IPS-NIHi11 (cell line): ENCODE measurements at regions not wholly inside any gene's neighbourhood (a gene's known extent, or its start where the extent isn't known, plus 50 kb on each side); places are given as distances from the start of the nearest gene placed in this dataset.
"Not testable (repeated sequence)": the region's sequence is repeated elsewhere in the genome, so short reads cannot be mapped to it uniquely, and the experiment has no call there.

Experiments
- DNase-seq: peaks from one replicate; pipeline ENCODE4 v3.0.0; 2012; ENCODE audit warnings: mixed read lengths, low spot score

DNA sequence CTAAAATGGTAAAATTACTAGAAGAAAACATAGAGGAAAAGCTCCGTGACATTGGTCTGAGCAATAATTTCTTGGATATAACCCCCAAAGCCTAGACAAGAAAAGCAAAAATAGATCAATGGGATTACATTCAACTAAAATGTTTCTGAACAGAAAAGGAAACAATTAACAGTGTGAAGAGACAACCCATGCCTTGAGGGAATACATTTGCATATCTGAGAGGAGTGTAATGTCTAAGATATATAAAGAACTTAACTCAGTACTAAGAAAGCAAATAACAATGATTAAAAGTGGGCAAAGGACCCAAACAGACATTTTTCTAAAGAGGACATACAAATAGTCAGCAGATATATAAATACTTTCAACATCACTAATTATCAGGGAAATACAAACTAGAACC, 206.2 kb downstream of the VAPA start:
- no peak for DNase-seq

DNA sequence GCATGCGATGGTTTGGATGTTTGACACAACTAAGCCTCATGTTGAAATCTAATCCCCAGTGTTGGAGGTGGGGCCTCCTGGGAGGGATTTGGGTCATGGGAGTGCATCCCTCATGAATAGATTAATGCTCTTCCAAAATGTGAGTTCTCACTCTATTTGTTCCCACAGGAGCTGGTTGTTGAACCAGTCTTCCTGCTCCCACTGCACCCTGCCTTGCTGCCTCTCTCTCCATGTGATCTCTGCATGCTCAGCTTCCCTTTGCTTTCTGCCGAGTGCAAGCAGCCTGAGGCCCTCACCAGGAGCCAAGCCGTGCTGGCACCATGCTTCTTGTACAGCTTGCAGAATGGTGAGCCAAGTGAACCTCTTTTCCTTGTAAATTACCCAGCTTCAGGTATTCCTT, 206.8 kb downstream of the VAPA start:
- no peak for DNase-seq

DNA sequence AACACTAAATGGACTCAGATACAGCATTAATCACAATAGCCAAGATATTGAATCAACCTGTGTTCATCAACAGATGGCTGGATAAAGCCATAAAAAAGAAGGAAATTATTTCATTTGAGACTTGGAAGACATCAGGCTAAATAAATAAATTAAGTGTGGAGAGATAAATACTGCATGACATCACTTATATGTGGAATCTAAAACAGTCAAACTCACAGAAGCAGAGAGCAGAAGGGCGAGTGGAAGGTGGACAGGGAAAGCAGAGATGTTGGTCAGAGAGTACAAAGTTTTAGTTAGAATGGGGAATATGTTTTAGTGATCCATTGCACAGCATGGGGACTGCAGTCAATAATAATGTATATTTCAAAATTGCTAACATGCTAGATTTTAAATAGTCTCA, 207.2 kb downstream of the VAPA start:
- DNase-seq, result no peak

DNA sequence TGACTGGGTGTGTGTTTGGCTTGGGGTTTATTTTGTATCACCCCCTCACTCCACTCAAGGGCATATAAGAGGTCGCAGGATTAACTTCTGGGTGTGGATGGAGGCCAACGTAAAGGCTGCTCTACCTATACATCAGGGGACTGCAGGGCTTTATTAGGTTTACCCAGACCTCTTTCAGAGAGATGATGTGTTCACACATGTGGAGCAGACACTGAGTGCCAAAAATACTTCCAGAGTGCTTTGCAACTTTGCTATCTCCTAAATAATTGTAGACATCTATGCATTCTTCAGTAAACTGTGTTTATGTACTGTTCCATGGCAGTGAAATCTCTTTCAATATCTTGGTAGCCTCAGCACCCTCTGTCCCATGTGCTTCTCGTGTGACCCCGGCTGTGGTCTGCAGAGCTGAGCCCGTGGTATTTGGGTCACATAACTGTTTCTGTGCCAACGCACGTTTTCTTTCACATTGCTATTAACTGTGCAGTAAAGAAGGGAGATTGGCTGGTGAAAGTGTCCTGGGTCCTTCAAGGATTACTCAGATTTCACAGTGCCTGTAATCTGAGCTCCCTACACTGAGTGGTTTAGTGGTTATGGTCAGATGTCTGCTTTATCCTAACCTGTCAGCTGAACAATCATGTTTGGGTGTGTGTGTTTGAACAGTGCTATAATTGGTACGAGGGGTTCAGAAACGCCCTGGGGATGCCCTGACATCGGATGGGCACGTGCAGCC, 208.1 kb downstream of the VAPA start:
- DNase-seq, result peak; percentile 40

DNA sequence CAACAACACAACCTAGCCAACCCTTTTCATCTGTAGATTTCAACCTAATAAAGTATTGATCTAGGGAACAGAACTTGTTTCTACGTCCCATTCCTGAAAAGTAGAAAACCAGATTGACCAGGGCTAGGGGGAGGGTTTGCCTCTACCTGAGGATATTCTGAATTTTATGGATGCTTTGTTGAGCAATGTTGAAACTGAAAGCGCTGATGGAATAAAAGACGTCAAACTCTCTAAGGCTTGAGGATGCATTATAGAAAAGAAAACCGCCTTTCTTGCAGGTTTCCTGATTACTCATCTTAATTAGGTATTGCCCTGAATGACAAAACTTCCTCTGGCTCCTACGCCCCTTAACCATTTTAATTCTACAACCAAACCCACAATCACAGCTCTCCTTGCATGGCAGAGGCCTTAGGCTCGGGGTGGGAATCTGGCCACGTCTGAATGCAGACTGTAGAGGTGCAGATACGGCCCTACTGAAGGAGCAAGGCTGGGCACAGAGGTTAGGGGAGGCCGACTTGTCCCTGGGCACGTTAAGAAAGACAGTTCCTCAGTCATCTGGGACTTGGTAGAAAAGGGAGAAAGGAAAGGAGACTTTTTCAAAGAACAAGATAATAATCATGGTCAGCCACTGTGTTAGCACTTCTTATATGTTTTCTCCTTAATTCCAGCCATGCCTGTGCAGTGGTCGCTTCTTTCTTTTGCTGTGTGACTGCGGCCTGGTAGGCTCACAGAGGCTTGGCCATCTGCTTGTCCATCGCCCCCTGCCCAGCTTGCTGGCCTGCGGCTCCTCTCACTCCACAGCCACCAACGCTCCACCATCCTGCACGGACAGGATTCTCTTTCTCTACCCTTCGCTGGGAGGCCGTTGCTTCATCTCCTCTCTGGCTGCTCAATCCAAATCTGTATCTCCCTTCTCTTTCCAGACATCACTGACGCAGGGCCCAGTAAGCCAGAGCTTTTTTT, 209.5 kb downstream of the VAPA start:
- no peak for DNase-seq

DNA sequence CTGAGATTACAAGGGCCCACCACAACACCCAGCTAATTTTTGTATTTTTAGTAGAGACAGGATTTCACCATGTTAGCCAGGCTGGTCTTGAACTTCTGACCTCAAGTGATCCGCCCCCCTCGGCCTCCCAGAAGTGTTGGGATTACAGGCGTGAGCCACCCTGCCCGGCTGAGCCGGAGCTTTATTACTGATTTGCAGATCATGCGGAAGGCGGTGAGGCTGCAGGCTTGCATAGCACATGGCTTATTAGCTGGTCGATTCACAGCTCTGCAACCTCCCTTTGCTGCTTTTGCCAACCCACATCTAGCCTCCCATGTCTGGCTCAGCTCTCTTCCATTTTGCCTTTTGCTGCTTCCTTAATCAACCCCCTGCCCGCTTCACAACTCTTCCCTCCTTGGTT, 210.3 kb downstream of the VAPA start:
- no peak for DNase-seq

DNA sequence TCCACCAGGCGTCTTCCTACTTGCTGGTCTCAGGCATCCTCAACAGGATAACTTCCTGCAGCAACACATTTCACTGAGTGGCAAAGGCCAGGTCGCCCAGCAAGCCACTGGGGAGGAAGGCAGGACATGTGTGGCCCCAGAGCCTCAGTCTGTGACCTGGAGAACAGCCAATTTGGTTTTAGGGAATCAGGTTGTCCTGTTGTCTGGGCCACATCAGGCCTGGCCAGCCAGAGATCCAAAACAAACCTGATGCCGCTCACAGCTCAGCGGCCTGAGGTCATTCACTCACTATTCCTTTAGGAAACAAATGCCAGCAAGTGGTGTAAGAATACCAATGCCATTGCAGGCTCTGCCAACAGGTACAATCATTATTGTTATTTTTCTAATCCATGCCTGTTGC, 210.7 kb downstream of the VAPA start:
- DNase-seq, result no peak

DNA sequence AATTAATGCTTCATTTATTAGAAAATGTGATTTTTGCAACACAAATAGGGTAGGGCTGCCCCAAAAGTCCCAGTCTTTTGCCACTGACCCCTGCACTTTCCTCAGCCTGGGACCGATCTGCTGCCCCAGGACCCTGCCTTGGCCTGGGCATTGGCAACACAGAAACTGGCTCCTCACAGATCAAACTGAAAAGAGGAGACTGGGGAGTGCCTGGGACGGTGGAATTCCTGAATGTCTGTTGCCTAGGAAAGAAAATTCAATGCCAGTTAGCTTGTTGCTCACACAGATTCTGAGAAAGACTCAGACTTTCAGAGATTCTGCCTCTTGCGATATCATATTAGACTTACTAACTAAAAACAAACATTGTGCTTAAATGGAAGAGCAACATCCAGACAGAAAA, 211.2 kb downstream of the VAPA start:
- DNase-seq, result no peak

DNA sequence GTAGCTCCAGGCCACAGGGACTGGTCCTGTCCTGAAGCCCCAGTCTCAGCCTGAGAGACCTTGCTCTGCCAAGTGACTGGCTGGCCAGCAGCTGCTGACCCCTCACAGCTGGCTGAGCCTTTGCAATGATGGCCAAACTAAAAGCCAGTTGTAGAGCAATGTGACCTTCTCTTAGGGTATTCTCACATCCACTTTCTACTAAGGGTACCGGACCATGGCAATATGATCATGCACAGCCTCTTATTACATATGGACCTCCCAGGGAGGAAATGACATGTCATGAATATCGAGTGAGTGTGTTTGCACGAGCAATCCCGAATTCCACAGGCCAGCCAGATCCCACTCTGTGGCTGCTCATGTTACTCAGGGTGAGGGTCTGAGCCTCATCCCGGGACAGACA, 213.9 kb downstream of the VAPA start:
- no peak for DNase-seq

DNA sequence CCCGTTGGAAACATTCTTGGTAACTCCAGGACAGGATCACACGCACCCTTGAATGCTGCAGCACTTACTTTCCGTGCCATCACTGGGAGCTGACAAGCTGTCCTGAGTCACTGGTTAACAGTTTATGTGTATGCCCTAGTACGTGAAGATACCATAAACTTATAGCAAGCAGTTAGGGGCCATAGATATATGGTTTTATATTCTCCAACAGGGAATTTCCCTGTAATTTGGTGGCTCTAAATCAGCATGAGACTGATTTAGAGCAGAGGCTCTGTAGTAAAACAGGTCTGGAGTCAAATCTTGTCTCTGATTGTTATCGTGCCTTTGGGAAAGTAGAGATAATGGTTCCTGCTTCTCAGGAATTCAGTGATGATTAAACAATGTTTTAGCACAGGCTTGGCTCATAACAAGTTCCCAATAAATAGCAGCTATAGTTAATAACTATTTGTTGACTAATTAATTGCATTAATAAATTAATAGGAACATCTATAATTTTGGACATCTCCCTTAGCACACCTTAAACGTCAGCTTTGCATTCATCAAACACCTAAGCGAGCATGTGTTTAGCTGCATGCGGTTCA, 215.2 kb downstream of the VAPA start:
- DNase-seq, result no peak

DNA sequence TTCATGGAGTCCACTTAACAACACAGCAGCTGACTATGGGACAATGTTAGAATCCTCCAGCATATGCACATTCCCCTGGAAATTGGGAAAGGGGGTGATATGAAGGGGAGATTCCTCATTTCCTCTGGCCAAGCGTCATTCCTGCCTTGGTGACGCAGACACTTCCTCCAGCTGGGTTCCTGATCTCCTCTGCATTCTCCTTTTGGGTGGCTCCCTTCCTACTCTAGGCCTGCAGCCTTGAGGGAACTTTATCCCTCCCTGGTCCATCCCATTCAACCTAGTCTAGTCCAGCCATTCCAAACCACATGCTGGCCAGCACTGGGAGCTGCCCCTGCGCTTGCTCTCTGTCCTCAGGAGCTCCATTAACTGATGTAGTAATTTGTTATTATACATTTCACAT, 216.8 kb downstream of the VAPA start:
- no peak for DNase-seq

DNA sequence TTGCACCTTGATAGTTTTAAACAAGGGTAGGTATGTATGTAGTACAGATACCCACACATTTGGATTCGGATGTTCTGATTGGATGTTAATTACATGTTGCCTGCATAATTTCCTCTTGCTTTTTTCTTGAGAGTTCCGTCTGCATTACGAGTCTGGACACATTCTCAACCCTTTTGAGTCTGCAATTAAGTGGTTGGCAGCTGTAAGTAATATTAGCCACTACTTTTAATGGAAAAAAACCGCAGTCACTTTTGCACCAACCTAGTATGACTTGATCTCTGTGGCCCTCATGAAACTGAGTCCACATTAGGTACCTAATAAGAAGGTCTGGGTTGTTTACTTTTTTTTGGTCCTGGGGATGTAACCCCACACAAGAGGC, 217.3 kb downstream of the VAPA start:
- no peak for DNase-seq

DNA sequence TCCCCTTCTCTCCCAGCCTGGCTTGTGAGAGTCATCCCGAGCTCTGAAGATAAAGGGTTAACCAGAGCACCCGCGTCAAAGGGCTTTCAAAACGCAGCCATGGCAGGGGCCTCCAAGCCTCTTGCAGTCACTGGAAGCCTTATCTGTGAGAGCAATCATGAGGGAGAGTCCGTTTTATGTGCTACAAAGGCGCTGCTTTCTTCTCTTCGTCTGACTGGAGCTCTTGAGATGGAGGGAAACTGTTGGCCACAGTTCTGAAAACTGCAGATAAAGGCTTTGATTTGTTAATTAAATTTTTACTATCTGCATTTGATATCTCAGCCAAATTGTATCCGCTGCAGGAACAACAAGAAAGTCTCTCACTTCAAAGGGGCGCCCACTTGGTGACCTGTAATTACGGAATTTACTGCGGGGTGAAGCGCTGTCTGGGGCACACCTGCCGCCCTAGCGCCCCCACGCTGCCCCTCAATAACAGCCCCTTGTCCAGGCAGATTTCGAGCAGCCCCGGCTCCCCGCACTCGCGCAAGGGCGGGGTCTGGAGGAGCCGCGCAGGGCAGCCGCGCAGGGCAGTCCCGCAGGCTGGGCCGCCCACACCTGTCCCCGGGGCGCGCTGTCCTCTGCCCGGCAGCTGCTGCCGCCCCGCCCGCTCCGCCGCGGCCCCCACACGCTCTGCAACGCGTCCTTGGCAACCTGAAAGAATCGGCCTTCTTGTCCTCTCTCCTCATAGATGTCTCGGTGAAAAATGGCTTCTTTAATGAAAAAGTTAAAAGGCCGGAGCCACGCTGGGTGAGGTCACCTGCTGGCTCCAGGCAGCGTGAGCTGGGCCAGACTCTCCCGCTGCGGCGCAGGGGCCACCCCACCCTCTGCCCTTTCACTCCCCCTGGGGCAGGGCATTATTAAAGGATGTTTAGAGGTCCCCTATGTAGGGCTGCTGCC, 217.9 kb downstream of the VAPA start:
- peak; percentile 80 for DNase-seq

DNA sequence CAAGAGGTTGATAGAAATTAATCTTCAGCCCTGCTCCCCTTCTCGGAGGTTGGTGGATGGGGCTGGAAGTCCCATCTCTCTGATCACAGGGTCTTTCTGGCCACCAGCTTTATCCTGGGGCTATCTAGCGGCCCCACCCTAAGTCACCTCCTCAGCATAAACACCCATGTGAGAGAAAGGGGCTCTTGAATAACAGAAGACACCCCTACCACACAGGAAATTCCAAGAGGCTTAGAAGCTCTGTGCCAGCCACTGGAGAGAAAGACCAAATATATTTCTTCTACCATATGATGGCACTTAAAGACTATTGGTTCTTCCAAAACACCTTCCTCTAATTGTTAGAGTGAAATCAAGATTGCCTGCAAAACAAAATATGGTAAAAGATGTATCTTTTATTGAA, 219.7 kb downstream of the VAPA start:
- no peak for DNase-seq

DNA sequence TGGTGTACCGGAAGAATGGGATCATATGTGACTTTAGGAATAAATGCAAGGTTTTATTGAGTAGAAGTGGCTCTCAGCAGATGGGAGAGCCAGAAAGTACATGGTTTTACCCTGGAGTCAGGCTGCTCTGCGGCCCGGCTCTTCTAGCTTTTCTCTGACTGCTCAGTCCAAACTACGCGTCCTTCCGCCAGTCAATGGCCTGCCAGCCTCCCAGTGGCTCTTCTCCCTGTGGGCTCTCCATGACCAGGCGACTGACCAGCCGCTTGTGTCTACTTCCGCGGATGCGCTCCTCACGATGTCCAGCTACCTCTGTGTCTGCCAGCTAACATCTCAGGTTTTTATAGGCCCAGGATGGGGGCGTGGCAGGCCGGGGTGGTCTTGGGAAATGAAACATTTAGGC, 220.4 kb downstream of the VAPA start:
- no peak for DNase-seq

DNA sequence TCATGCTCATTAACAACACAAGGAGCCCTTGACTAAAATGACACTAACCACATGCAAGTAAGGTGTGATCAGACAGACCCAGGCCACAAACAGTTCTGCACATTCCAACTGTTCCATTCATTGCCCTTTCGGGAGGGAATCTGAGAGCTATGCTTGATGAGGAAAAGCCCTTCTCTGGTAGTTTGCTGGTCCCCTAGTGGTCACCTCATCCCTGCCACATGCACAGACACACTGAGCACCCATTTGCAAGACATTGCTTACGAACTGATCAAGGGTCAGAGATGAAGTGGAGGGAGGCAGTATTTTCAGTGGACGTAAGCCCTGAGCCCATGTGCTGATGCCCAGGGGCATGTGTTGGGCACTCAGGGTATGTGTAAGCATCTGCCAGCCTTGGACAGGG, 220.9 kb downstream of the VAPA start:
- DNase-seq, result not testable (repeated sequence)

DNA sequence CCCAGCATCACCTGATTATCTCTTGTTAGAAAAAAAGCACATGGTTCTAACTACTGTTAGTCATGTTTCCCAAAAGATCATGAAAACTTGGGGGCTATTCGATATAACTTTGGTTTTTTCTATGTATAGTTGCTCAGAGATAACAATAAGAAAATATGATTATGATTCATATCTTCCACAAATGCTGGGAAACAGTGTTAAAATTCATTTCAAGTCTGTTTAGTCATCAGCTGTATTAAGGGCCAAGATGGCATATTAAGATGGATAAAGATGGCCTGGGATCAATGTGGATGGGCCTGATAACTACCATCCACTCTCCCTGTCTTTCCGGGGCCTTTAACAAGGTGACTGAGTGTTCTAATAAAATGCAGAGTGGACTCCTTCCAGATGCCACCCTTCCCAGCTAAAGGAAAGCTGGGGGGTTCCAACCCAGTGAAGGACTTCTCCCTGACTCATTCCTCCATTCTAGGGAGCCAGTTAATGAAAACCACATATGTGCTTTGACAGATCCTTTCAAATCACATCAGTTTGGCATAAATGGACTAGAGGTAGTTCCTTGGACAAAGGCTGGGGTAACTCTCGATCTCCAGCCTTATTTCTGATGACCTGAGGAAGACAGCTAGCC, 221.6 kb downstream of the VAPA start:
- no peak for DNase-seq

DNA sequence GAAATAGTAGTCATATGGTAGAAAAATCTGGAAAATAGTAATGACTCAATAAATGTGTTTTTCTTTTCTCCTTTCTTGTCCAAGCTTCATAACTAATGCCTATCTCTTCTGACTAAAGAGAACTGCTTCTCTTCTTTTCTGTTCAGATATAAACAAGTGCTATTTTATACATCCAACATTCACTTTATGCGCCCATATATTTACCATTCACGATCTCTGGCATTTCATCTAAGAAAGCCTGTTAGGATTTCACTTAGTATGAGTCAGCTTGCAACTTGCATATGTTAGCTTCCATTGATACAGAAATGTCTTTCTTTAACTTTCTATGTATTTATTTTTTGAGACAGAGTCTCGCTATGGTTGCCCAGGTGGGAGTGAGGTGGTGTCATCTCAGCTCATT, 224.9 kb downstream of the VAPA start:
- DNase-seq, result no peak

DNA sequence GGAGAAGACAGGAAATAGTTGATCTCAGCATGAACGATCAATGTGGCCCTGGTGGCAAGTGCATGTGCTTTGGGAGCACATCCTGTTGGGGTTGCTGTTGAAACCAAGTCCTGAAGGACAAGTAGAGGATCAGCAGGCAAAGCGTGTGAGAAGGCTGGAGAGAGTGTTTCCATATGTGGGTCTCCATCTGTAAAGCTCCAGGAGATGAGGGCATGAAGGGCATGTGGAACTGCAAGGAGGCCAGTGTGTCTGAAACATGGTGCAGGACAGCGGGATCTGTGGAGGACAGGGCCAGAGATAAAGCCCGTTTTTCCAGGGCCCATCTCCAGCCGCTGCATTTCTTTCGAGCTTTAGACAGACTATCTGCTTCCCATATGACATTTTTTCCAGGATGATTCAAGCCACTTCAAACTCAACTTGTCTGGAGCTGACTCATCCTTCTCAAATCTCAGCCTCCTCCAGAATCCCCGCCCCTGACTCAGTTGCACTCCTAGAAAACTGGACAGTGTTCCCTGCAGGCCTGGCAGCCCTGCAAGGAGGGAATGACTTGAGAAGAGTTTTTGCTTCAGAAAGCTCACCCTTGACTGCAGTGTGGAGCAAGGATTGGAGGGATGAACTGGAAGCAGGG, 226.1 kb downstream of the VAPA start:
- DNase-seq, result no peak

DNA sequence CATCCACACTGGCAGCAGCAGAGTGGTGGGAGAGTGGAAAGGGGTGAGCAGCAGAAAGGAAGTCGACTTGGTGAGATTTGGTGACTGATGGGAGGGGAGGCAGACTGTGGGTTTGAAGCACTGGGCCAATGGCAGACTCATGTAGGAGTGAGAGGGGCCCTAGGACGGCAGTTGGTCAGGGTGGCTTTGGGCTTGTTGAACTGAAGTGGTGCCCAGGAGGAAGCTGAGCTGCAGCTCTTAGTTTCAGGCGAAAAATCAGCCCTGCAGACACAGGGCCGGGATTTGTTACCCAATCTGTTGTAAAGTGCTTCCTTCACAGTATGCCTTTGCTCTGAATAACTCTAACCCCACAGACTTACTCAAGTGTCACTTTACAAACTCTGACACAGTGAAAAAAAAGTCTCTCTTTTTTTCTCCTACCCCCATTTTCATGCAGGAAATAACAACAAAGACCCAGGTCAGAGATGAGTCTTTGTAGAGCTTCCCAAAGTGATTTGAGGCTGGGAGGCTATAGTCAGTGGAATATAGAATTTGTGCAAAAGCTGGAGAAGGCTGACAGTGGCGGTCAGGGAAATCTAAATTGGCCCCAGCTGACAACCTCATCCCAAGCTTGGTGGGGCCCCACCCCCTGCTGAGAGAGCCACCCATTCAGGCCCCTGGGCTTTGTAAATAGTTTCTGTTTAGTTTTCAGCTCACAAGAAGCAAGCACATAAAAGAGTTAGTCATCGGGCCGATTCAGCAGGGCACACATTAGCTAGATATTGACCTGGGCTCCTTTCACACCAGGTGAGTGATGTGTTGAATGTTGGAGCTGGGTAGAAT, 226.9 kb downstream of the VAPA start:
- peak; percentile 20 for DNase-seq
